ENCODE measurements at regions not wholly inside any gene's neighbourhood (a gene's known extent, or its start where the extent isn't known, plus 50 kb on each side); places are given as distances from the start of the nearest gene placed in this dataset.

DNA sequence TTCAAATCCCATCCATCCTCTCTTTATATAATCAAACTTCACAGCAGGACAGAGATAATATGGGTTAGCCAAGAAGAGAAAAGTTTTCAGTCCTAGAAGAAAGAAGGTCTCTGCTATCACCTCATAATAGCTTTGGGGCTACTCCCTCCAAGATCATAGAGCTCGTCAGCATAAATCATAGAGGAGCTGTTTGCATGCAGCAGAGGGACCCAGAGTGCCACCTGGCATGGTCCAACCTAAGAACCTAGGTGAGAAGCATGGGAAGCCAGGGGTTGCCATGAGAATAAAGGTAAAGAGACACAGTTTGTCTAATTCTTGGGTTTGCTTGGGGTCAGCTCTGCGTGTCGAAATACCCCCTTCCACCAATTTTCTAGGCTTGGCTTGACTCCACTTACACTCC is 87.1 kb upstream of the CYP1B1 start:
- TF ChIP-seq CTCF (IDR thresholded peaks at IDR 0.05; ENCODE audit: insufficient read depth, low read depth, low read length) = no peak
- no peak for TF ChIP-seq EZH2 (IDR thresholded peaks at IDR 0.05; ENCODE audit: insufficient read depth, low read length)
